GM23338 (cell line): ENCODE measurements at regions not wholly inside any gene's neighbourhood (a gene's known extent, or its start where the extent isn't known, plus 50 kb on each side); places are given as distances from the start of the nearest gene placed in this dataset.

Source experiments
- ATAC-seq: fragments of 200-7000 bp; cut with Tn5 transposase; 3 replicates; pipeline ENCODE4 v1.9.1; 2020
- DNase-seq: peaks from one replicate; pipeline ENCODE4 v3.0.0-alpha.2; 2015; ENCODE audit warnings: low spot score
- H2AFZ ChIP-seq: fragments of 200-600 bp; sonication (generic); 2 replicates; pipeline ENCODE4 v1.8.0; 2016; ENCODE audit warnings: antibody characterized with exemption, mild to moderate bottlenecking, moderate library complexity
- H3F3A ChIP-seq: fragments of 200-600 bp; sonication (generic); replicated peaks from 2 replicates; pipeline ENCODE4 v1.8.0; 2017; ENCODE audit warnings: antibody characterized with exemption, mixed run types, low read depth
- H3K27ac ChIP-seq: fragments of 200-600 bp; sonication (generic); 2 replicates; pipeline ENCODE4 v1.6.1; 2016; ENCODE audit warnings: low read depth
- H3K27me3 ChIP-seq: fragments of 200-600 bp; sonication (generic); 2 replicates; pipeline ENCODE4 v1.8.0; 2016; ENCODE audit warnings: mild to moderate bottlenecking, mixed run types, moderate library complexity; ENCODE audit not compliant: insufficient read depth
- H3K36me3 ChIP-seq: fragments of 200-600 bp; sonication (generic); 2 replicates; pipeline ENCODE4 v1.8.0; 2016; ENCODE audit warnings: mild to moderate bottlenecking; ENCODE audit not compliant: insufficient read depth
- H3K4me1 ChIP-seq: fragments of 200-600 bp; sonication (generic); 2 replicates; pipeline ENCODE4 v1.8.0; 2016; ENCODE audit warnings: mild to moderate bottlenecking, moderate library complexity; ENCODE audit not compliant: insufficient read depth
- H3K4me2 ChIP-seq: fragments of 200-600 bp; sonication (generic); 2 replicates; pipeline ENCODE4 v1.7.1; 2017; ENCODE audit warnings: mixed run types
- H3K4me3 ChIP-seq: fragments of 200-600 bp; sonication (generic); 2 replicates; pipeline ENCODE4 v1.6.1; 2016; ENCODE audit warnings: mixed run types
- H3K79me2 ChIP-seq: fragments of 200-600 bp; sonication (generic); replicated peaks from 2 replicates; pipeline ENCODE4 v1.8.0; 2017; ENCODE audit warnings: mild to moderate bottlenecking; ENCODE audit not compliant: insufficient read depth
- H3K9me2 ChIP-seq: fragments of 200-600 bp; sonication (generic); 2 replicates; pipeline ENCODE4 v1.8.0; 2017; ENCODE audit not compliant: insufficient read depth
- H4K20me1 ChIP-seq: fragments of 200-600 bp; sonication (generic); replicated peaks from 2 replicates; pipeline ENCODE4 v1.8.0; 2017; ENCODE audit warnings: mild to moderate bottlenecking; ENCODE audit not compliant: insufficient read depth
- H3K27ac Mint-ChIP-seq: 2 replicates; pipeline ENCODE4 v1.8.0; 2020; ENCODE audit warnings: inconsistent platforms, mild to moderate bottlenecking, moderate library complexity, mixed read lengths
- H3K27me3 Mint-ChIP-seq: 3 replicates; pipeline ENCODE4 v1.8.0; 2022; ENCODE audit warnings: low read depth, mild to moderate bottlenecking, moderate library complexity, mixed read lengths, inconsistent platforms; ENCODE audit not compliant: insufficient read depth, poor library complexity
- H3K36me3 Mint-ChIP-seq: 3 replicates; pipeline ENCODE4 v1.8.0; 2021; ENCODE audit warnings: low read depth, mild to moderate bottlenecking, inconsistent platforms, moderate library complexity, mixed read lengths
- H3K4me1 Mint-ChIP-seq: 3 replicates; pipeline ENCODE4 v1.8.0; 2020; ENCODE audit warnings: mild to moderate bottlenecking, inconsistent platforms, mixed read lengths
- H3K4me3 Mint-ChIP-seq: 3 replicates; pipeline ENCODE4 v1.8.0; 2021; ENCODE audit warnings: moderate library complexity, mild to moderate bottlenecking, inconsistent platforms, mixed read lengths
- H3K9me3 Mint-ChIP-seq: 3 replicates; pipeline ENCODE4 v1.8.0; 2020; ENCODE audit warnings: moderate library complexity, mild to moderate bottlenecking, inconsistent platforms, mixed read lengths
- CREB1 ChIP-seq: fragments of 250-450 bp; sonication (Bioruptor Pico); IDR thresholded peaks from 2 replicates; pipeline ENCODE4 v1.5.0; 2020; ENCODE audit warnings: low read depth, mild to moderate bottlenecking, moderate library complexity
- EZH2phosphoT487 ChIP-seq: fragments of 200-600 bp; sonication (generic); IDR thresholded peaks from one replicate; pipeline ENCODE4 v1.8.1; 2018; ENCODE audit warnings: antibody characterized with exemption; ENCODE audit not compliant: unreplicated experiment
- JUNB ChIP-seq: IDR thresholded peaks from one replicate; pipeline ENCODE4 v1.6.1; 2016; ENCODE audit warnings: antibody characterized with exemption; ENCODE audit not compliant: unreplicated experiment
- NANOG ChIP-seq: IDR thresholded peaks from 2 replicates; pipeline ENCODE4 v1.6.1; 2016; ENCODE audit warnings: antibody characterized with exemption, borderline replicate concordance
- POLR2AphosphoS5 ChIP-seq: IDR thresholded peaks from 2 replicates; pipeline ENCODE4 v1.6.1; 2016; ENCODE audit warnings: antibody characterized with exemption, low read depth
- STAT1 ChIP-seq: IDR thresholded peaks from one replicate; pipeline ENCODE4 v1.6.1; 2016; ENCODE audit warnings: antibody characterized with exemption; ENCODE audit not compliant: unreplicated experiment
- ZNF114 ChIP-seq: fragments of 250-450 bp; sonication (Bioruptor Pico); IDR thresholded peaks from 2 replicates; pipeline ENCODE4 v1.5.0; 2020; ENCODE audit warnings: mild to moderate bottlenecking, moderate library complexity
- ZNF331 ChIP-seq: fragments of 250-450 bp; sonication (Bioruptor Pico); IDR thresholded peaks from 2 replicates; pipeline ENCODE4 v1.5.0; 2020; ENCODE audit warnings: low read depth, mild to moderate bottlenecking, moderate library complexity
- TF ChIP-seq, protein P1 (sequence below), 2 experiments: fragments of 200-600 bp in 1 of 2; sonication (generic) in 1 of 2; conservative IDR thresholded peaks; 2 replicates each; pipeline versions ENCODE4 v1.5.1 to v1.6.1; 2016 to 2017; ENCODE audit warnings: antibody characterized with exemption in 2 of 2, low read depth in 2 of 2, mild to moderate bottlenecking in 2 of 2, moderate library complexity in 1 of 2
- TF ChIP-seq, protein P2 (sequence below): IDR thresholded peaks from one replicate; pipeline ENCODE4 v1.6.1; 2018; ENCODE audit warnings: antibody characterized with exemption; ENCODE audit not compliant: unreplicated experiment
- TF ChIP-seq, protein P3 (sequence below): fragments of 250-450 bp; sonication (Bioruptor Pico); IDR thresholded peaks from 2 replicates; pipeline ENCODE4 v1.5.0; 2020; ENCODE audit warnings: mild to moderate bottlenecking, moderate library complexity
- TF ChIP-seq, protein P4 (sequence below): IDR thresholded peaks from 2 replicates; pipeline ENCODE4 v1.6.1; 2016; ENCODE audit warnings: antibody characterized with exemption

DNA sequence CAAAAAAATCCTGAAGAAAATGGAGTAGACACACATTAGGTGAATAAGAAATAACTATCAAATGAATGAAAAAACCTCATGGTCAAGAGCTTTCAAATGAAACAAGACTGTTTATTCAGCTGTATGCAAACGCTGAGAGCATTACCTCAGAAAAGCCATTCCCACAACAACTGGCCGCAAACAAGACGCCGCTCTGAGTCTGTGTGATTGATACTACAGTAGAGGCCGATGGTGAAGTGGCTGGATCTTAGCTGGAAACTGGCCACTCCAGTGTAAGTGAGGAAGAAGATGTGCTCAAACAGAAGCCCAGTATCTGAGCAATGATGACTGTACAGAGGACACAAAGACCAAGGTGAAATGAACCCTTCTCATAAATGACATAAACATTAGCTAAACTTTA lies 252.4 kb upstream of the GHITM start (continued):
- TF ChIP-seq STAT1, result no peak
- TF ChIP-seq NANOG, result no peak
- no peak for TF ChIP-seq CREB1 (CRISPR knock-in tag)
- no peak for TF ChIP-seq ZNF114 (CRISPR knock-in tag)
- no peak for TF ChIP-seq EZH2phosphoT487

DNA sequence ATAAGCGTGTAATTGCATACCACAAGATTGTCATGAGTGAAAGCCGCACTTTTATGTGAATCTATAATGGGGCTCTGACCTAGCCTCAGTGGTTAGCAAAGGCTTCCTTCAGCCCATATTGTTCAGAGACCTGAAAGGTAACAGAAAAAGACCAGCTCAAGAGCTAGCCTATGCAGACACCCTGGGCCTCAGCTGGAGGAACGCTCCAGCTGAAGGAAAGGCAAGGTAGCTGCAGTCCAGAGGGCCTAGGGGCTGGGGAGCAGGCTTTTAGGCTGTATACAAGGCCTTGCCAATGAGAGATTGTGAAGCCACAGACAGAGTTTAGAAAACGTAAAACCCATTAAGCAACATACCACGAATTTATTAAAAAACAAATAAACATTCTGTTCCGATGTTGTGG lies 246.6 kb upstream of the GHITM start:
- no peaks in the 10 kb centered on the region for H3K36me3 ChIP-seq
- no peak for TF ChIP-seq CREB1 (CRISPR knock-in tag)
- TF ChIP-seq JUNB, result no peak
- TF ChIP-seq EZH2phosphoT487, result no peak
- TF ChIP-seq ZNF114 (CRISPR knock-in tag), result no peak
- TF ChIP-seq STAT1, result no peak
- no peak for TF ChIP-seq NANOG
- no peak for TF ChIP-seq ZNF331 (CRISPR knock-in tag)
- TF ChIP-seq, protein P1, sequence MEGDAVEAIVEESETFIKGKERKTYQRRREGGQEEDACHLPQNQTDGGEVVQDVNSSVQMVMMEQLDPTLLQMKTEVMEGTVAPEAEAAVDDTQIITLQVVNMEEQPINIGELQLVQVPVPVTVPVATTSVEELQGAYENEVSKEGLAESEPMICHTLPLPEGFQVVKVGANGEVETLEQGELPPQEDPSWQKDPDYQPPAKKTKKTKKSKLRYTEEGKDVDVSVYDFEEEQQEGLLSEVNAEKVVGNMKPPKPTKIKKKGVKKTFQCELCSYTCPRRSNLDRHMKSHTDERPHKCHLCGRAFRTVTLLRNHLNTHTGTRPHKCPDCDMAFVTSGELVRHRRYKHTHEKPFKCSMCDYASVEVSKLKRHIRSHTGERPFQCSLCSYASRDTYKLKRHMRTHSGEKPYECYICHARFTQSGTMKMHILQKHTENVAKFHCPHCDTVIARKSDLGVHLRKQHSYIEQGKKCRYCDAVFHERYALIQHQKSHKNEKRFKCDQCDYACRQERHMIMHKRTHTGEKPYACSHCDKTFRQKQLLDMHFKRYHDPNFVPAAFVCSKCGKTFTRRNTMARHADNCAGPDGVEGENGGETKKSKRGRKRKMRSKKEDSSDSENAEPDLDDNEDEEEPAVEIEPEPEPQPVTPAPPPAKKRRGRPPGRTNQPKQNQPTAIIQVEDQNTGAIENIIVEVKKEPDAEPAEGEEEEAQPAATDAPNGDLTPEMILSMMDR (conservative IDR thresholded peaks at IDR 0.05; ENCODE audit: low read depth in 2 of 2), result no peak
- TF ChIP-seq, protein P2, sequence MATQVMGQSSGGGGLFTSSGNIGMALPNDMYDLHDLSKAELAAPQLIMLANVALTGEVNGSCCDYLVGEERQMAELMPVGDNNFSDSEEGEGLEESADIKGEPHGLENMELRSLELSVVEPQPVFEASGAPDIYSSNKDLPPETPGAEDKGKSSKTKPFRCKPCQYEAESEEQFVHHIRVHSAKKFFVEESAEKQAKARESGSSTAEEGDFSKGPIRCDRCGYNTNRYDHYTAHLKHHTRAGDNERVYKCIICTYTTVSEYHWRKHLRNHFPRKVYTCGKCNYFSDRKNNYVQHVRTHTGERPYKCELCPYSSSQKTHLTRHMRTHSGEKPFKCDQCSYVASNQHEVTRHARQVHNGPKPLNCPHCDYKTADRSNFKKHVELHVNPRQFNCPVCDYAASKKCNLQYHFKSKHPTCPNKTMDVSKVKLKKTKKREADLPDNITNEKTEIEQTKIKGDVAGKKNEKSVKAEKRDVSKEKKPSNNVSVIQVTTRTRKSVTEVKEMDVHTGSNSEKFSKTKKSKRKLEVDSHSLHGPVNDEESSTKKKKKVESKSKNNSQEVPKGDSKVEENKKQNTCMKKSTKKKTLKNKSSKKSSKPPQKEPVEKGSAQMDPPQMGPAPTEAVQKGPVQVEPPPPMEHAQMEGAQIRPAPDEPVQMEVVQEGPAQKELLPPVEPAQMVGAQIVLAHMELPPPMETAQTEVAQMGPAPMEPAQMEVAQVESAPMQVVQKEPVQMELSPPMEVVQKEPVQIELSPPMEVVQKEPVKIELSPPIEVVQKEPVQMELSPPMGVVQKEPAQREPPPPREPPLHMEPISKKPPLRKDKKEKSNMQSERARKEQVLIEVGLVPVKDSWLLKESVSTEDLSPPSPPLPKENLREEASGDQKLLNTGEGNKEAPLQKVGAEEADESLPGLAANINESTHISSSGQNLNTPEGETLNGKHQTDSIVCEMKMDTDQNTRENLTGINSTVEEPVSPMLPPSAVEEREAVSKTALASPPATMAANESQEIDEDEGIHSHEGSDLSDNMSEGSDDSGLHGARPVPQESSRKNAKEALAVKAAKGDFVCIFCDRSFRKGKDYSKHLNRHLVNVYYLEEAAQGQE, result no peak
- TF ChIP-seq, protein P3, sequence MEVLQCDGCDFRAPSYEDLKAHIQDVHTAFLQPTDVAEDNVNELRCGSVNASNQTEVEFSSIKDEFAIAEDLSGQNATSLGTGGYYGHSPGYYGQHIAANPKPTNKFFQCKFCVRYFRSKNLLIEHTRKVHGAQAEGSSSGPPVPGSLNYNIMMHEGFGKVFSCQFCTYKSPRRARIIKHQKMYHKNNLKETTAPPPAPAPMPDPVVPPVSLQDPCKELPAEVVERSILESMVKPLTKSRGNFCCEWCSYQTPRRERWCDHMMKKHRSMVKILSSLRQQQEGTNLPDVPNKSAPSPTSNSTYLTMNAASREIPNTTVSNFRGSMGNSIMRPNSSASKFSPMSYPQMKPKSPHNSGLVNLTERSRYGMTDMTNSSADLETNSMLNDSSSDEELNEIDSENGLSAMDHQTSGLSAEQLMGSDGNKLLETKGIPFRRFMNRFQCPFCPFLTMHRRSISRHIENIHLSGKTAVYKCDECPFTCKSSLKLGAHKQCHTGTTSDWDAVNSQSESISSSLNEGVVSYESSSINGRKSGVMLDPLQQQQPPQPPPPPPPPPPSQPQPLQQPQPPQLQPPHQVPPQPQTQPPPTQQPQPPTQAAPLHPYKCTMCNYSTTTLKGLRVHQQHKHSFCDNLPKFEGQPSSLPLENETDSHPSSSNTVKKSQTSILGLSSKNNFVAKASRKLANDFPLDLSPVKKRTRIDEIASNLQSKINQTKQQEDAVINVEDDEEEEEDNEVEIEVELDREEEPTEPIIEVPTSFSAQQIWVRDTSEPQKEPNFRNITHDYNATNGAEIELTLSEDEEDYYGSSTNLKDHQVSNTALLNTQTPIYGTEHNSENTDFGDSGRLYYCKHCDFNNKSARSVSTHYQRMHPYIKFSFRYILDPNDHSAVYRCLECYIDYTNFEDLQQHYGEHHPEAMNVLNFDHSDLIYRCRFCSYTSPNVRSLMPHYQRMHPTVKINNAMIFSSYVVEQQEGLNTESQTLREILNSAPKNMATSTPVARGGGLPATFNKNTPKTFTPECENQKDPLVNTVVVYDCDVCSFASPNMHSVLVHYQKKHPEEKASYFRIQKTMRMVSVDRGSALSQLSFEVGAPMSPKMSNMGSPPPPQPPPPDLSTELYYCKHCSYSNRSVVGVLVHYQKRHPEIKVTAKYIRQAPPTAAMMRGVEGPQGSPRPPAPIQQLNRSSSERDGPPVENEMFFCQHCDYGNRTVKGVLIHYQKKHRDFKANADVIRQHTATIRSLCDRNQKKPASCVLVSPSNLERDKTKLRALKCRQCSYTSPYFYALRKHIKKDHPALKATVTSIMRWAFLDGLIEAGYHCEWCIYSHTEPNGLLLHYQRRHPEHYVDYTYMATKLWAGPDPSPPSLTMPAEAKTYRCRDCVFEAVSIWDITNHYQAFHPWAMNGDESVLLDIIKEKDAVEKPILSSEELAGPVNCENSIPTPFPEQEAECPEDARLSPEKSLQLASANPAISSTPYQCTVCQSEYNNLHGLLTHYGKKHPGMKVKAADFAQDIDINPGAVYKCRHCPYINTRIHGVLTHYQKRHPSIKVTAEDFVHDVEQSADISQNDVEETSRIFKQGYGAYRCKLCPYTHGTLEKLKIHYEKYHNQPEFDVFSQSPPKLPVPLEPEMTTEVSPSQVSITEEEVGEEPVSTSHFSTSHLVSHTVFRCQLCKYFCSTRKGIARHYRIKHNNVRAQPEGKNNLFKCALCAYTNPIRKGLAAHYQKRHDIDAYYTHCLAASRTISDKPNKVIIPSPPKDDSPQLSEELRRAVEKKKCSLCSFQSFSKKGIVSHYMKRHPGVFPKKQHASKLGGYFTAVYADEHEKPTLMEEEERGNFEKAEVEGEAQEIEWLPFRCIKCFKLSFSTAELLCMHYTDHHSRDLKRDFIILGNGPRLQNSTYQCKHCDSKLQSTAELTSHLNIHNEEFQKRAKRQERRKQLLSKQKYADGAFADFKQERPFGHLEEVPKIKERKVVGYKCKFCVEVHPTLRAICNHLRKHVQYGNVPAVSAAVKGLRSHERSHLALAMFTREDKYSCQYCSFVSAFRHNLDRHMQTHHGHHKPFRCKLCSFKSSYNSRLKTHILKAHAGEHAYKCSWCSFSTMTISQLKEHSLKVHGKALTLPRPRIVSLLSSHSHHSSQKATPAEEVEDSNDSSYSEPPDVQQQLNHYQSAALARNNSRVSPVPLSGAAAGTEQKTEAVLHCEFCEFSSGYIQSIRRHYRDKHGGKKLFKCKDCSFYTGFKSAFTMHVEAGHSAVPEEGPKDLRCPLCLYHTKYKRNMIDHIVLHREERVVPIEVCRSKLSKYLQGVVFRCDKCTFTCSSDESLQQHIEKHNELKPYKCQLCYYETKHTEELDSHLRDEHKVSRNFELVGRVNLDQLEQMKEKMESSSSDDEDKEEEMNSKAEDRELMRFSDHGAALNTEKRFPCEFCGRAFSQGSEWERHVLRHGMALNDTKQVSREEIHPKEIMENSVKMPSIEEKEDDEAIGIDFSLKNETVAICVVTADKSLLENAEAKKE, result no peak
- TF ChIP-seq POLR2AphosphoS5, result no peak
- TF ChIP-seq, protein P4, sequence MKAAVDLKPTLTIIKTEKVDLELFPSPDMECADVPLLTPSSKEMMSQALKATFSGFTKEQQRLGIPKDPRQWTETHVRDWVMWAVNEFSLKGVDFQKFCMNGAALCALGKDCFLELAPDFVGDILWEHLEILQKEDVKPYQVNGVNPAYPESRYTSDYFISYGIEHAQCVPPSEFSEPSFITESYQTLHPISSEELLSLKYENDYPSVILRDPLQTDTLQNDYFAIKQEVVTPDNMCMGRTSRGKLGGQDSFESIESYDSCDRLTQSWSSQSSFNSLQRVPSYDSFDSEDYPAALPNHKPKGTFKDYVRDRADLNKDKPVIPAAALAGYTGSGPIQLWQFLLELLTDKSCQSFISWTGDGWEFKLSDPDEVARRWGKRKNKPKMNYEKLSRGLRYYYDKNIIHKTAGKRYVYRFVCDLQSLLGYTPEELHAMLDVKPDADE, result no peak

More for the DNA sequence above, 246.6 kb upstream of the GHITM start:
- Histone ChIP-seq H3K9me2 (no peaks in the 10 kb centered on the region), H2AFZ (no peak overlapping the region), H3K4me3 (no peak overlapping the region), H3K27ac (no peak overlapping the region), H3K4me1 (no peaks in the 10 kb centered on the region), H4K20me1 (no peaks in the 10 kb centered on the region), H3K4me2 (no peak overlapping the region), H3K79me2 (no peaks in the 10 kb centered on the region), H3K27me3 (no peaks in the 10 kb centered on the region), H3F3A (no peaks in the 10 kb centered on the region)
- Mint-ChIP-seq H3K4me3 (no peak overlapping the region), H3K27ac (no peak overlapping the region), H3K9me3 (no peaks in the 10 kb centered on the region), H3K27me3 (no peaks in the 10 kb centered on the region), H3K4me1 (no peaks in the 10 kb centered on the region), H3K36me3 (no peaks in the 10 kb centered on the region)
- ATAC-seq, result peak; percentile 52; the same call in 2 of the 3 replicates
- DNase-seq, result no peak
